Loucy (cell line): ENCODE measurements at regions not wholly inside any gene's neighbourhood (a gene's known extent, or its start where the extent isn't known, plus 50 kb on each side); places are given as distances from the start of the nearest gene placed in this dataset.

Experiments
- CTCF ChIP-seq: fragments of 200-600 bp; sonication (generic); conservative IDR thresholded peaks from 2 replicates; pipeline ENCODE4 v1.5.1; 2014; ENCODE audit warnings: mild to moderate bottlenecking, antibody characterized with exemption, low read length
- EZH2phosphoT487 ChIP-seq: fragments of 200-600 bp; IDR thresholded peaks from 2 replicates; pipeline ENCODE4 v1.6.1; 2018; ENCODE audit warnings: antibody characterized with exemption, mild to moderate bottlenecking, moderate library complexity, borderline replicate concordance

- TF ChIP-seq CTCF, result no peak
- no peak for TF ChIP-seq EZH2phosphoT487
Measured at GRCh38 chr5:155434681-155435080, 421.1 kb downstream of the KIF4B start.
